ENCODE measurements at regions not wholly inside any gene's neighbourhood (a gene's known extent, or its start where the extent isn't known, plus 50 kb on each side); places are given as distances from the start of the nearest gene placed in this dataset.

GRCh38 chr13:80469853-80470381 lies 129.0 kb upstream of the SPRY2 start:
- TF ChIP-seq, protein P1, sequence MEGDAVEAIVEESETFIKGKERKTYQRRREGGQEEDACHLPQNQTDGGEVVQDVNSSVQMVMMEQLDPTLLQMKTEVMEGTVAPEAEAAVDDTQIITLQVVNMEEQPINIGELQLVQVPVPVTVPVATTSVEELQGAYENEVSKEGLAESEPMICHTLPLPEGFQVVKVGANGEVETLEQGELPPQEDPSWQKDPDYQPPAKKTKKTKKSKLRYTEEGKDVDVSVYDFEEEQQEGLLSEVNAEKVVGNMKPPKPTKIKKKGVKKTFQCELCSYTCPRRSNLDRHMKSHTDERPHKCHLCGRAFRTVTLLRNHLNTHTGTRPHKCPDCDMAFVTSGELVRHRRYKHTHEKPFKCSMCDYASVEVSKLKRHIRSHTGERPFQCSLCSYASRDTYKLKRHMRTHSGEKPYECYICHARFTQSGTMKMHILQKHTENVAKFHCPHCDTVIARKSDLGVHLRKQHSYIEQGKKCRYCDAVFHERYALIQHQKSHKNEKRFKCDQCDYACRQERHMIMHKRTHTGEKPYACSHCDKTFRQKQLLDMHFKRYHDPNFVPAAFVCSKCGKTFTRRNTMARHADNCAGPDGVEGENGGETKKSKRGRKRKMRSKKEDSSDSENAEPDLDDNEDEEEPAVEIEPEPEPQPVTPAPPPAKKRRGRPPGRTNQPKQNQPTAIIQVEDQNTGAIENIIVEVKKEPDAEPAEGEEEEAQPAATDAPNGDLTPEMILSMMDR (IDR thresholded peaks at IDR 0.05; ENCODE audit: low read depth, low read length): no peak
- no peak overlapping the region for H3K4me3 ChIP-seq (ENCODE audit: low read depth, low read length)

DNA sequence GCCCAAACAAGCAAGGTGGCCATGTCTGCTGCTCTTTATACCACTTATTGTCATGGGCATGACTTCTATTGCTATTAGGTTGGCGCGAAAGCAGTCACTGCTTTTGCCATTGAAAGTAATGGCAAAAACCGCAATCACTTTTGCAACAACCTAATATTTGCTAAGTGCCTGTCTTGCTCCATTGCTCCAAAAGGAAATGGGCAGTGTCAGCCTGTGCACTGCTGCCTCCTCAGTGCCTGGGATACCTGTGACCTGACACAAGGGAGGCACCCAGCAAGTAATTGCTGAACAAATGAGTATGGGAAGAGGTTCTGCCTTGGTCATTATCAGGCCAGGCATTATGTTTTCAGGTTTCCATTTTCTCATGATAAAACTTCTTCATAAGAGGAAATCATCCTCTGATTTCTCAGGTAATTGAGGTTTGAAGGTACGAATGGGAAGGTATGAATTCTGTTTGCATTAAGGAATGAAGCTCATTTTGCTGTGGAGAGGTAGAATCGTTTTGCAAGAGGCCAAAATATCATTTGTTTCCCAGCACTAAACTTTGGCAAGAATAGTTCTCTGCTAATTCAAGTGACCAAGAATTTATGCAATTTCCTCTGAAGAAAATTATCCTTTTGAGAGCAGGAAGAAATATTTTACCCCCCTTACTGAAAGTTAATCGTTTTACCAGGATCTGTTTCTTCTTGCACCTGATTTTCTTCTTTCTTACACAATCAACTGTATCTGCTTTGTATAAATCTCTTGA lies 128.4 kb upstream of the SPRY2 start:
- TF ChIP-seq, protein P1 (IDR thresholded peaks at IDR 0.05; ENCODE audit: low read depth, low read length): no peak
- H3K4me3 ChIP-seq (ENCODE audit: low read depth, low read length): no peak overlapping the region

DNA sequence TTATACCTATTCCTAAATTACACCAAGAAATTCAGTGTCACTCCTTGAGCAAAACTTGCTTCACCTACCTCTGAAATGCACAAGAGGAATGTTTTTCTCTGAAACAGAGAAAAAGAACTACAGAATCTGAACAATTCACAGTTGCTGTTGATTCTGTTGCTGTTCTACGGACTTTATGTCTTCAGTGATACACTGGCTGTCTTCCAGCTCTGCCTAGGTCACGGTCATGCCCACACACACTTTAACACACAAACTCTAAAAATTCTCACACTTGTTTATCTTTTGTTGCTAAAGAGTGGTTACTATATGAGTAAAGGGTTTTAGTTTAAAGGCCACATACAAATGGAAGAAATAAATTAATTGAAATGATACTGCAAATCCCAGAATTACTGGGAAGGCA lies 124.4 kb upstream of the SPRY2 start:
- no peak overlapping the region for H3K4me3 ChIP-seq (ENCODE audit: low read depth, low read length)
- TF ChIP-seq, protein P1 (IDR thresholded peaks at IDR 0.05; ENCODE audit: low read depth, low read length): no peak

DNA sequence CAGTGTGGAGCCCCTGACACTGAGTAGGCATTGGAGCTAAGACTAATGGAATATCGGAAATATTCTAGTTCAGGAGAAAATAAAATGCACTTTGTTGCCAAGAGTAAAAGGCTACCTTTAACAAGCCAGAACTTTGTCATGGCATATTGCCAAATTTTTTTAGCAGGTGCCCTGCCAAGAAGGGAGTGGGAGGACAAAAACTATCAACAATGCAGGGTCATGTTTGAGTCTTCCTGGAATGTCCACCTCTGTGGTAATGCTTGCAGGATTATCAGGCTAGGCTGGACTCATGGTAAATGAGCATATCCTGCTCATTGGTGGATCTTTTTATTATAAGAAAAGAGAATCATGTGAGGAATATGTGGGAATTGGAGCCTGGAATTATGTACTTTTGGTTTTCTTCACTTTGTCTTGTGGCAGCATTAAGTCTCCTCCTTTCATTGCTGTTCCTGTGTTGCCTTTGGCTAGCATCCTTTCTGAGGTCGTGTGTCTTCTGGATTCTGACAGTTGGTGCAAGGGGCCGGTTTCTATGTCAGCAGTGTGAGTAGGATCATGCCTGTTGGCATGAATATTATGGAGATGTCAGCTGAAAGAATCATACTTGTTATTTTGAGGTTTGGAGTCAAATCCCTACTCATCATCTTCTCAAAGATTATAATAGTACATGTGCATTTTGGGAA lies 122.9 kb upstream of the SPRY2 start:
- H3K4me3 ChIP-seq (ENCODE audit: low read depth, low read length): no peak overlapping the region
- TF ChIP-seq, protein P1 (IDR thresholded peaks at IDR 0.05; ENCODE audit: low read depth, low read length): no peak

DNA sequence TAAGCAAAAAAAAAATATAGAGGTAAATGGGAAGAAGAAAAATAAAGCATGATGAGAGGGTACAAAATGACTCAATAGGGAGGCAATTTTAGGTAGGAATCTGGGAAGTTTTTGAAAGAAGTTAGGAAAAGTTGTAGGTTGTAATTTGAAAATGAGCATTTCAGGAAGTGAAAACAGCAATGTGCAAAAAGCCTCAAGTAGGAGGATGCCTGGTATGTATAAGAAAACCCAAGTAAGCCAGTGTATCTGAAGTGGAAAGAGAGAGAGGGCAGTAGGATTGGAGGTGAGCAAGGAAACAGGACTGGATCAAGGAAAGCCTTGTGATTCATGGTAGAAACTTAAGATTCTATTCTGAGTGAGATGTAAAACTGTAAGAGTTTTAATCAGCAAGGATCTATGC lies 121.6 kb upstream of the SPRY2 start:
- TF ChIP-seq, protein P1 (IDR thresholded peaks at IDR 0.05; ENCODE audit: low read depth, low read length): no peak
- no peak overlapping the region for H3K4me3 ChIP-seq (ENCODE audit: low read depth, low read length)

- TF ChIP-seq, protein P1 (IDR thresholded peaks at IDR 0.05; ENCODE audit: low read depth, low read length): no peak
- no peak overlapping the region for H3K4me3 ChIP-seq (ENCODE audit: low read depth, low read length)
Observed at GRCh38 chr13:80462037-80462436, 121.1 kb upstream of the SPRY2 start.

- TF ChIP-seq, protein P1 (IDR thresholded peaks at IDR 0.05; ENCODE audit: low read depth, low read length): no peak
- H3K4me3 ChIP-seq (ENCODE audit: low read depth, low read length): no peak overlapping the region
Observed at GRCh38 chr13:80458543-80458942, 117.6 kb upstream of the SPRY2 start.

Measured in WI38 (cell line).